ENCODE measurements at regions not wholly inside any gene's neighbourhood (a gene's known extent, or its start where the extent isn't known, plus 50 kb on each side); places are given as distances from the start of the nearest gene placed in this dataset.

- TF ChIP-seq CTCF (IDR thresholded peaks at IDR 0.05) (no peak), TAF1 (IDR thresholded peaks at IDR 0.05; ENCODE audit: borderline replicate concordance, low read depth, low read length) (no peak), TEAD4 (IDR thresholded peaks at IDR 0.05; ENCODE audit: borderline replicate concordance, insufficient read depth) (no peak), EZH2phosphoT487 (IDR thresholded peaks at IDR 0.05; ENCODE audit: borderline replicate concordance, low read depth) (no peak)
These were observed 81.1 kb downstream of the RMI1 start (continued) for GRCh38 chr9:84061613-84062193.

- H3K4me1 ChIP-seq (ENCODE audit: control insufficient read depth in 1 of 2, insufficient read depth in 2 of 2, low read depth in 1 of 2, low read length in 1 of 2): no peaks in the 10 kb centered on the region; a peak in 1 of 4 replicates
- H2AFZ ChIP-seq (ENCODE audit: low read depth): no peak overlapping the region
- H4K20me1 ChIP-seq (ENCODE audit: insufficient read depth): no peaks in the 10 kb centered on the region
- ChIA-PET POLR2A (no interaction called here), CTCF (no interaction called here)
- no peak overlapping the region for H3K4me3 ChIP-seq (ENCODE audit: low read depth in 2 of 2, low read length in 1 of 2)
- H3K79me2 ChIP-seq (ENCODE audit: insufficient read depth): no peaks in the 10 kb centered on the region
- no peaks in the 10 kb centered on the region for H3K36me3 ChIP-seq (replicated peaks in 1 of 2; ENCODE audit: control insufficient read depth in 1 of 2, insufficient read depth in 2 of 2, low read length in 1 of 2)
- H3K9me2 ChIP-seq: no peaks in the 10 kb centered on the region
- WGBS (ENCODE audit: low lambda C conversion rate): 48% methylated on average over 1 of the region's 1 CpG
- no peak overlapping the region for H3K4me2 ChIP-seq
- H3K27me3 ChIP-seq (ENCODE audit: insufficient read depth): no peaks in the 10 kb centered on the region
- H3K9ac ChIP-seq: no peak overlapping the region
- TF ChIP-seq YY1 (IDR thresholded peaks at IDR 0.05; ENCODE audit: low read depth) (no peak), FOXJ3 (CRISPR knock-in tag; IDR thresholded peaks at IDR 0.05) (no peak), MEF2A (IDR thresholded peaks at IDR 0.05; ENCODE audit: borderline replicate concordance, low read depth) (no peak), ELF1 (IDR thresholded peaks at IDR 0.05) (no peak), MXI1 (IDR thresholded peaks at IDR 0.05; ENCODE audit: low read depth, low read length) (no peak), USF1 (IDR thresholded peaks at IDR 0.05; ENCODE audit: borderline replicate concordance, low read depth) (no peak), MAX (IDR thresholded peaks at IDR 0.05; ENCODE audit: low read depth) (no peak), CHD2 (IDR thresholded peaks at IDR 0.05; ENCODE audit: low read length, partially characterized antibody) (no peak), RAD21 (IDR thresholded peaks at IDR 0.05; ENCODE audit: low read length) (no peak), IRF3 (IDR thresholded peaks at IDR 0.05; ENCODE audit: low read depth, low read length) (no peak), POLR2AphosphoS5 (IDR thresholded peaks at IDR 0.05; ENCODE audit: low read depth, low read length) (no peak), RXRA (IDR thresholded peaks at IDR 0.05; ENCODE audit: borderline replicate concordance, low read depth) (no peak), EZH2phosphoT487 (IDR thresholded peaks at IDR 0.05; ENCODE audit: borderline replicate concordance, low read depth) (no peak), RCOR1 (IDR thresholded peaks at IDR 0.05; ENCODE audit: low read length) (no peak), REST (IDR thresholded peaks at IDR 0.05; ENCODE audit: low read depth, low read length) (no peak), JUND (IDR thresholded peaks at IDR 0.05) (no peak)
- TF ChIP-seq, protein P1, sequence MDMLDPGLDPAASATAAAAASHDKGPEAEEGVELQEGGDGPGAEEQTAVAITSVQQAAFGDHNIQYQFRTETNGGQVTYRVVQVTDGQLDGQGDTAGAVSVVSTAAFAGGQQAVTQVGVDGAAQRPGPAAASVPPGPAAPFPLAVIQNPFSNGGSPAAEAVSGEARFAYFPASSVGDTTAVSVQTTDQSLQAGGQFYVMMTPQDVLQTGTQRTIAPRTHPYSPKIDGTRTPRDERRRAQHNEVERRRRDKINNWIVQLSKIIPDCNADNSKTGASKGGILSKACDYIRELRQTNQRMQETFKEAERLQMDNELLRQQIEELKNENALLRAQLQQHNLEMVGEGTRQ (IDR thresholded peaks at IDR 0.05; ENCODE audit: borderline replicate concordance, low read depth, low read length): no peak
- no peak overlapping the region for H3K27ac ChIP-seq (ENCODE audit: low read depth in 2 of 2, low read length in 1 of 2)
- DNase-seq: no peak
- no peaks in the 10 kb centered on the region for H3F3A ChIP-seq (replicated peaks; ENCODE audit: insufficient read depth)
- H3K9me3 ChIP-seq: no peaks in the 10 kb centered on the region
These were observed 81.9 kb downstream of the RMI1 start for GRCh38 chr9:84062538-84062937.

Data from SK-N-SH (cell line).